Trophoblast cell (in vitro differentiated cells and primary cell): ENCODE measurements at regions not wholly inside any gene's neighbourhood (a gene's known extent, or its start where the extent isn't known, plus 50 kb on each side); places are given as distances from the start of the nearest gene placed in this dataset.

Source experiments
- DNase-seq, 2 donors: peaks; one replicate each; pipeline ENCODE4 v3.0.0-alpha.2; 2016
- H2AFZ ChIP-seq: 2 replicates; pipeline ENCODE4 v1.6.1; 2013; ENCODE audit warnings: low read length, moderate library complexity, mild to moderate bottlenecking; ENCODE audit not compliant: insufficient read depth, poor library complexity
- H2AK5ac ChIP-seq: 2 replicates; pipeline ENCODE4 v1.6.1; 2013; ENCODE audit warnings: mild to moderate bottlenecking, low read length
- H2BK120ac ChIP-seq: 2 replicates; pipeline ENCODE4 v1.6.1; 2013; ENCODE audit warnings: low read length, mild to moderate bottlenecking, moderate library complexity; ENCODE audit not compliant: insufficient read depth, poor library complexity
- H2BK12ac ChIP-seq: 2 replicates; pipeline ENCODE4 v1.6.1; 2013; ENCODE audit warnings: mild to moderate bottlenecking, low read length, moderate library complexity
- H2BK5ac ChIP-seq: 2 replicates; pipeline ENCODE4 v1.6.1; 2013; ENCODE audit warnings: low read length, low read depth, moderate library complexity, mild to moderate bottlenecking; ENCODE audit not compliant: poor library complexity
- H3K14ac ChIP-seq: 2 replicates; pipeline ENCODE4 v1.6.1; 2013; ENCODE audit warnings: mild to moderate bottlenecking, low read length
- H3K18ac ChIP-seq: 2 replicates; pipeline ENCODE4 v1.6.1; 2013; ENCODE audit warnings: mild to moderate bottlenecking, low read length
- H3K23ac ChIP-seq: 2 replicates; pipeline ENCODE4 v1.6.1; 2013; ENCODE audit warnings: low read length
- H3K27ac ChIP-seq: 2 replicates; pipeline ENCODE4 v1.5.1; 2013; ENCODE audit warnings: low read depth, mild to moderate bottlenecking, inconsistent platforms, low read length, moderate library complexity
- H3K27me3 ChIP-seq: 2 replicates; pipeline ENCODE4 v1.6.1; 2013; ENCODE audit warnings: inconsistent platforms, mild to moderate bottlenecking, low read length, moderate library complexity; ENCODE audit not compliant: insufficient read depth
- H3K36me3 ChIP-seq, 2 experiments: 1 replicate in 1 of 2; 2 replicates in 1 of 2; pipeline ENCODE4 v1.6.1; 2013; ENCODE audit warnings: low read length in 2 of 2, mild to moderate bottlenecking in 2 of 2, moderate library complexity in 1 of 2; ENCODE audit not compliant: insufficient read depth in 2 of 2, control insufficient read depth in 1 of 2
- H3K4ac ChIP-seq: 2 replicates; pipeline ENCODE4 v1.6.1; 2013; ENCODE audit warnings: low read depth, mild to moderate bottlenecking, low read length, moderate library complexity
- H3K4me1 ChIP-seq, 2 experiments: 1 replicate in 1 of 2; 2 replicates in 1 of 2; pipeline ENCODE4 v1.6.1; 2013; ENCODE audit warnings: low read length in 2 of 2, mild to moderate bottlenecking in 2 of 2, moderate library complexity in 1 of 2; ENCODE audit not compliant: insufficient read depth in 2 of 2, control insufficient read depth in 1 of 2
- H3K4me2 ChIP-seq: 2 replicates; pipeline ENCODE4 v1.6.1; 2013; ENCODE audit warnings: inconsistent platforms, mild to moderate bottlenecking, low read length, moderate library complexity
- H3K4me3 ChIP-seq: 2 replicates; pipeline ENCODE4 v1.5.1; 2013; ENCODE audit warnings: mild to moderate bottlenecking, low read depth, low read length, inconsistent platforms
- H3K79me1 ChIP-seq: one replicate; pipeline ENCODE4 v1.6.1; 2013; ENCODE audit warnings: low read length
- H3K79me2 ChIP-seq: 2 replicates; pipeline ENCODE4 v1.6.1; 2013; ENCODE audit warnings: low read length, mild to moderate bottlenecking; ENCODE audit not compliant: control insufficient read depth, insufficient read depth, poor library complexity
- H3K9ac ChIP-seq: 2 replicates; pipeline ENCODE4 v1.6.1; 2013; ENCODE audit warnings: mild to moderate bottlenecking, low read length
- H3K9me3 ChIP-seq: 2 replicates; pipeline ENCODE4 v1.6.1; 2013; ENCODE audit warnings: low read depth, mild to moderate bottlenecking, control low read depth, inconsistent platforms, low read length; ENCODE audit not compliant: insufficient read depth
- H4K12ac ChIP-seq: 2 replicates; pipeline ENCODE4 v1.6.1; 2013; ENCODE audit warnings: low read depth, mild to moderate bottlenecking, low read length, moderate library complexity
- H4K8ac ChIP-seq: 2 replicates; pipeline ENCODE4 v1.6.1; 2013; ENCODE audit warnings: low read depth, mild to moderate bottlenecking, low read length, moderate library complexity
- H4K91ac ChIP-seq: one replicate; pipeline ENCODE4 v1.6.1; 2013; ENCODE audit warnings: low read depth, mild to moderate bottlenecking, low read length, moderate library complexity
- WGBS: extraction: QIAGEN DNeasy Blood & Tissue Kit; methylation state at CpG from one replicate; pipeline ENCODE4 v1.1.7; 2013; ENCODE audit warnings: missing lambda C conversion rate; ENCODE audit not compliant: insufficient read length, insufficient coverage; ENCODE audit errors: extremely low coverage; 5-methylcytosine and 5-hydroxymethylcytosine counted together

DNA sequence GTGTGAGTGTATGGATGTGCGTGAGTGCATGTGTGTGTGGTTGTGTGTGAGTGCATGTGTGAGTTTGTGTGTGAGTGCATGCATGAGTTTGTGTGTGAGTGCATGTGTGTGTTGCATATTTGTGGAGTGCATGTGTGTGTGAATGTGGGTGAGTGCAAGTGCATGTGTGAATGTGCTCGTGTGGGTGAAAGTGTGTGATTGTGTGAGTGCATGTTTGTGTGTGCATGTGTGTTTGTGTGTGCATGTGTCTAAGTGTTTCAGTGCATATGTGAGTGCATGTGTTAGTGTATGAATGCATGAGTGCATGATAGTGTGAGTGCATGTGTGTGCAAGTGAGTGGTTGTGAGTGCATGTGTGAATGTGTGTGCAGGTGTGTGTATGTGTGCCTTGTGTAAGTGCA lies 343.4 kb upstream of the SALL3 start:
- H4K12ac ChIP-seq: no peak overlapping the region
- H2BK120ac ChIP-seq: no peak overlapping the region
- H2AFZ ChIP-seq: no peak overlapping the region
- no peak overlapping the region for H2AK5ac ChIP-seq
- H3K4me2 ChIP-seq: no peak overlapping the region
- peak overlapping the region; percentile 8 for H3K4me3 ChIP-seq
- H3K27ac ChIP-seq: no peak overlapping the region
- no peak overlapping the region for H2BK12ac ChIP-seq
- no peak overlapping the region for H3K18ac ChIP-seq
- no peak overlapping the region for H3K4ac ChIP-seq
- WGBS: no CpG with 5 or more reads among the region's 2 CpGs
- H4K8ac ChIP-seq: no peak overlapping the region
- H3K27me3 ChIP-seq: no peaks in the 10 kb centered on the region
- H3K79me2 ChIP-seq: no peaks in the 10 kb centered on the region
- peaks cover 8% of the 10 kb centered on the region for H3K79me1 ChIP-seq
- no peak overlapping the region for H3K23ac ChIP-seq
- H3K9me3 ChIP-seq: peaks cover 9% of the 10 kb centered on the region
- DNase-seq: no peak
- H3K14ac ChIP-seq: no peak overlapping the region
- H3K9ac ChIP-seq: no peak overlapping the region
- no peaks in the 10 kb centered on the region for H3K36me3 ChIP-seq
- H4K91ac ChIP-seq: no peak overlapping the region
- no peak overlapping the region for H2BK5ac ChIP-seq
- peaks cover 6 to 19% of the 10 kb centered on the region in 2 experiments for H3K4me1 ChIP-seq

- no peak overlapping the region for H2AFZ ChIP-seq
- no peak overlapping the region for H2BK5ac ChIP-seq
- H3K79me2 ChIP-seq: no peaks in the 10 kb centered on the region
- H3K27me3 ChIP-seq: no peaks in the 10 kb centered on the region
- H3K4me1 ChIP-seq: peaks cover 6 to 19% of the 10 kb centered on the region in 2 experiments
- H4K8ac ChIP-seq: no peak overlapping the region
- no peak overlapping the region for H3K4me2 ChIP-seq
- no peak overlapping the region for H2BK12ac ChIP-seq
- no peak for DNase-seq
- no peak overlapping the region for H4K91ac ChIP-seq
- H4K12ac ChIP-seq: no peak overlapping the region
- no peak overlapping the region for H3K14ac ChIP-seq
- no peak overlapping the region for H3K18ac ChIP-seq
- H3K36me3 ChIP-seq: no peaks in the 10 kb centered on the region
- no peak overlapping the region for H3K4me3 ChIP-seq
- H3K9ac ChIP-seq: no peak overlapping the region
- H3K23ac ChIP-seq: no peak overlapping the region
- no CpG with 5 or more reads among the region's 70 CpGs for WGBS
- no peak overlapping the region for H2BK120ac ChIP-seq
- H3K79me1 ChIP-seq: peaks cover 8% of the 10 kb centered on the region
- H3K27ac ChIP-seq: no peak overlapping the region
- no peak overlapping the region for H2AK5ac ChIP-seq
- H3K4ac ChIP-seq: no peak overlapping the region
- H3K9me3 ChIP-seq: peaks cover 9% of the 10 kb centered on the region
These were observed 341.9 kb upstream of the SALL3 start for GRCh38 chr18:78637442-78638402.

DNA sequence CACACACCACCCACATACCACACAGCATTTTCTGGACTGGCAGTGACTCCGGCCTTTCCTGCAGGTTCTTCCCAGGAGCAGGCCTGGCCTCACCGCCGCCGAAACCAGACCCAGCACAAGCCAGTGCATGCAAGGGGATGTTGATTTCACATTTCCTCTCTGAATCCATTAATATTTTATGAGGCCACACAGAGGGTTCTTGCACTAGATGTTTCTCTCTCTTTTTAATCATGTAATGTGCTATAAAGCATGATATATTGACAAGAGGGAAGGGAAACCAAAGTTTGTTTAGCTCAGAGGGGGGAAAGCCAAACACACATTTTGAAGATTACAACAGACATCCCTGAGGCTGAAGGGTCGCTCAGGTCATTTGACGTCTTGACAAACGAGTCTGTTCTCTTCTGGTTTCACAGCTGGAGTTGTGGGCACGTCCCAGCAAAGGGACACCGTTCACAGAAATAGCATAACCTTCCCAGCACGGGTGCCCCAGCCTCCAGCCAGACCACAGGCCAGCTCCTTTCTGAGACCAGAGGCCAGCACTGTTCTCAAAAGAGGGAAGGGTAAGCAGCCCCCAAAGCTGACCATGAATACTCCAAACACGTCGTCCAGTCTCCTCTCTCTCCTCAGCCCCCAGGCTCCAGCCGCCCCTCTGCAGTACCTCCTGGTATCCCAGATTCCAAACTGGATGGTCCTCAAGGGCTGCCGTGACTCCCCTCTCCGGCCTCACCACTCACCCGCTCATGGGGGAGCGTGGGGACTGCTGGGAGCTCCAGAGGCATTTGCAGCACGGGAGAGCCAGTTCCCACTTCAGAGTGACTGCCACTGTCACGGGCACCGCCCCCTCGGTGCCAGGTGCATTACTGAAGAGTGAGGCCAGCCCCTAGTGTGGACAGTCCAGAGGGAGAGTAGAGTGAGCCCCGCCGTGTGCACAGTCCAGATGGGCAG lies 340.3 kb upstream of the SALL3 start:
- Histone ChIP-seq H2AFZ (no peak overlapping the region), H3K14ac (no peak overlapping the region), H4K12ac (no peak overlapping the region), H2BK5ac (no peak overlapping the region), H3K18ac (peak overlapping the region; percentile 8), H3K27ac (peak overlapping the region; percentile 1), H3K36me3 (no peaks in the 10 kb centered on the region), H3K4me1 (peaks cover 6 to 19% of the 10 kb centered on the region in 2 experiments), H3K23ac (peak overlapping the region; percentile 20), H3K27me3 (no peaks in the 10 kb centered on the region), H3K4me3 (peak overlapping the region; percentile 55), H4K91ac (peak overlapping the region; percentile 13), H2BK12ac (no peak overlapping the region), H2AK5ac (no peak overlapping the region), H4K8ac (no peak overlapping the region), H3K4me2 (no peak overlapping the region), H3K9me3 (peaks cover 9% of the 10 kb centered on the region), H3K9ac (no peak overlapping the region), H2BK120ac (no peak overlapping the region), H3K79me2 (no peaks in the 10 kb centered on the region), H3K79me1 (peaks cover 8% of the 10 kb centered on the region), H3K4ac (no peak overlapping the region)
- DNase-seq: no peak
- no CpG with 5 or more reads among the region's 23 CpGs for WGBS

- H2BK120ac ChIP-seq: no peak overlapping the region
- H3K9me3 ChIP-seq: peaks cover 9% of the 10 kb centered on the region
- H2AFZ ChIP-seq: no peak overlapping the region
- no peak overlapping the region for H3K14ac ChIP-seq
- H3K4ac ChIP-seq: no peak overlapping the region
- no peak overlapping the region for H3K9ac ChIP-seq
- H4K91ac ChIP-seq: no peak overlapping the region
- no peak overlapping the region for H3K4me2 ChIP-seq
- peaks cover 6 to 19% of the 10 kb centered on the region in 2 experiments for H3K4me1 ChIP-seq
- H3K4me3 ChIP-seq: no peak overlapping the region
- no peaks in the 10 kb centered on the region for H3K79me2 ChIP-seq
- no peak overlapping the region for H4K8ac ChIP-seq
- H2BK5ac ChIP-seq: no peak overlapping the region
- H2BK12ac ChIP-seq: no peak overlapping the region
- no peak overlapping the region for H3K27ac ChIP-seq
- H3K36me3 ChIP-seq: no peaks in the 10 kb centered on the region
- no peak overlapping the region for H3K18ac ChIP-seq
- WGBS: no CpG with 5 or more reads among the region's 8 CpGs
- no peak overlapping the region for H4K12ac ChIP-seq
- no peak overlapping the region for H2AK5ac ChIP-seq
- no peak for DNase-seq
- peaks cover 8% of the 10 kb centered on the region for H3K79me1 ChIP-seq
- no peak overlapping the region for H3K23ac ChIP-seq
- H3K27me3 ChIP-seq: no peaks in the 10 kb centered on the region
These were observed 339.2 kb upstream of the SALL3 start for GRCh38 chr18:78640246-78640995.
